CD14-positive monocyte (primary cell): ENCODE measurements at regions not wholly inside any gene's neighbourhood (a gene's known extent, or its start where the extent isn't known, plus 50 kb on each side); places are given as distances from the start of the nearest gene placed in this dataset.
"Not testable (repeated sequence)": the region's sequence is repeated elsewhere in the genome, so short reads cannot be mapped to it uniquely, and the experiment has no call there.

Experiments used
- DNase-seq, 3 donors: peaks; one replicate each; pipeline ENCODE4 v3.0.0-alpha.2; 2011 to 2022
- H2AFZ ChIP-seq: 2 replicates; pipeline ENCODE4 v1.6.0; 2012; ENCODE audit warnings: mild to moderate bottlenecking, low read depth, low read length, inconsistent platforms; ENCODE audit not compliant: insufficient read depth, poor library complexity, severe bottlenecking
- H3K27ac ChIP-seq, 2 donors: 1 replicate in 1 of 2; 2 replicates in 1 of 2; pipeline ENCODE4 v1.5.1; 2012 to 2013; ENCODE audit warnings: low read length in 2 of 2, control low read depth in 1 of 2, inconsistent platforms in 1 of 2, low read depth in 1 of 2, mild to moderate bottlenecking in 1 of 2
- H3K27me3 ChIP-seq, 2 donors: one replicate each; pipeline versions ENCODE4 v1.6.0 to v1.6.1; 2011 to 2013; ENCODE audit warnings: low read length in 2 of 2; ENCODE audit not compliant: control insufficient read depth in 2 of 2, insufficient read depth in 2 of 2
- H3K36me3 ChIP-seq, 2 donors: replicated peaks in 1 of 2; 1 replicate in 1 of 2; 2 replicates in 1 of 2; pipeline versions ENCODE4 v1.5.1 to v1.6.1; 2012 to 2013; ENCODE audit warnings: low read length in 2 of 2, control low read depth in 1 of 2, inconsistent platforms in 1 of 2, mild to moderate bottlenecking in 1 of 2; ENCODE audit not compliant: insufficient read depth in 2 of 2, control insufficient read depth in 1 of 2
- H3K4me1 ChIP-seq, 2 donors: 1 replicate in 1 of 2; 2 replicates in 1 of 2; pipeline versions ENCODE4 v1.5.1 to v1.6.1; 2012 to 2013; ENCODE audit warnings: low read length in 2 of 2, control low read depth in 1 of 2, inconsistent platforms in 1 of 2, mild to moderate bottlenecking in 1 of 2, moderate library complexity in 1 of 2; ENCODE audit not compliant: insufficient read depth in 2 of 2, control insufficient read depth in 1 of 2
- H3K4me2 ChIP-seq: replicated peaks from 2 replicates; pipeline ENCODE3; 2012; ENCODE audit warnings: low read length, moderate library complexity, mild to moderate bottlenecking; ENCODE audit not compliant: poor library complexity, severe bottlenecking; ENCODE audit errors: extremely low read depth
- H3K4me3 ChIP-seq, 3 experiments: fragments of 200-600 bp in 1 of 3; sonication (generic) in 1 of 3; replicated peaks in 1 of 3; 1 replicate in 2 of 3; 2 replicates in 1 of 3; pipeline ENCODE4 v1.5.1; 2011 to 2013; ENCODE audit warnings: low read length in 3 of 3, mild to moderate bottlenecking in 3 of 3, control low read depth in 2 of 3, low read depth in 2 of 3, inconsistent platforms in 1 of 3, moderate library complexity in 1 of 3
- H3K79me2 ChIP-seq: 2 replicates; pipeline ENCODE4 v1.6.0; 2012; ENCODE audit warnings: mild to moderate bottlenecking, control low read depth, inconsistent platforms, low read length, moderate library complexity; ENCODE audit not compliant: insufficient read depth
- H3K9ac ChIP-seq: 2 replicates; pipeline ENCODE4 v1.6.0; 2017; ENCODE audit warnings: low read length, mild to moderate bottlenecking; ENCODE audit not compliant: insufficient read depth, poor library complexity, severe bottlenecking
- H3K9me3 ChIP-seq, 2 donors: replicated peaks in 1 of 2; 1 replicate in 1 of 2; 2 replicates in 1 of 2; pipeline versions ENCODE4 v1.5.1 to v1.6.1; 2012 to 2013; ENCODE audit warnings: low read length in 2 of 2, control low read depth in 1 of 2; ENCODE audit not compliant: control insufficient read depth in 1 of 2, insufficient read depth in 1 of 2
- H4K20me1 ChIP-seq: 2 replicates; pipeline ENCODE4 v1.6.0; 2012; ENCODE audit warnings: mild to moderate bottlenecking, low read length, control low read depth, moderate library complexity; ENCODE audit not compliant: insufficient read depth
- H3K27ac Mint-ChIP-seq, 7 donors: one replicate each; pipeline ENCODE4 v1.8.0; 2020; ENCODE audit warnings: mild to moderate bottlenecking in 7 of 7, mixed read lengths in 7 of 7, moderate library complexity in 6 of 7, inconsistent platforms in 2 of 7
- H3K27me3 Mint-ChIP-seq, 3 donors: one replicate each; pipeline ENCODE4 v1.8.0; 2021 to 2022; ENCODE audit warnings: low read depth in 3 of 3, mild to moderate bottlenecking in 3 of 3, mixed read lengths in 3 of 3, moderate library complexity in 3 of 3, inconsistent platforms in 1 of 3
- H3K36me3 Mint-ChIP-seq, 2 donors: one replicate each; pipeline ENCODE4 v1.8.0; 2020; ENCODE audit warnings: mixed read lengths in 2 of 2, inconsistent platforms in 1 of 2, mild to moderate bottlenecking in 1 of 2
- H3K4me1 Mint-ChIP-seq: one replicate; pipeline ENCODE4 v1.8.0; 2020; ENCODE audit warnings: mild to moderate bottlenecking, mixed read lengths
- H3K4me3 Mint-ChIP-seq, 2 donors: one replicate each; pipeline ENCODE4 v1.8.0; 2020; ENCODE audit warnings: mild to moderate bottlenecking in 2 of 2, mixed read lengths in 2 of 2, moderate library complexity in 1 of 2
- H3K9me3 Mint-ChIP-seq, 7 donors: one replicate each; pipeline ENCODE4 v1.8.0; 2020 to 2022; ENCODE audit warnings: mixed read lengths in 7 of 7, mild to moderate bottlenecking in 6 of 7, moderate library complexity in 6 of 7, inconsistent platforms in 2 of 7
- CTCF ChIP-seq: fragments of 200-600 bp; IDR thresholded peaks from one replicate; pipeline ENCODE4 v1.8.0; 2022; ENCODE audit warnings: antibody characterized with exemption, mild to moderate bottlenecking
- WGBS: methylation state at CpG from one replicate; pipeline ENCODE4 v1.1.5; 2013; ENCODE audit warnings: missing lambda C conversion rate; ENCODE audit not compliant: insufficient coverage; 5-methylcytosine and 5-hydroxymethylcytosine counted together
- intact Hi-C, 2 donors: fragments of 100-400 bp; cut with micrococcal nuclease; formaldehyde crosslinking; loops; one replicate each; pipeline versions ENCODE4 v1.15.0 to v1.15.1; 2023

DNA sequence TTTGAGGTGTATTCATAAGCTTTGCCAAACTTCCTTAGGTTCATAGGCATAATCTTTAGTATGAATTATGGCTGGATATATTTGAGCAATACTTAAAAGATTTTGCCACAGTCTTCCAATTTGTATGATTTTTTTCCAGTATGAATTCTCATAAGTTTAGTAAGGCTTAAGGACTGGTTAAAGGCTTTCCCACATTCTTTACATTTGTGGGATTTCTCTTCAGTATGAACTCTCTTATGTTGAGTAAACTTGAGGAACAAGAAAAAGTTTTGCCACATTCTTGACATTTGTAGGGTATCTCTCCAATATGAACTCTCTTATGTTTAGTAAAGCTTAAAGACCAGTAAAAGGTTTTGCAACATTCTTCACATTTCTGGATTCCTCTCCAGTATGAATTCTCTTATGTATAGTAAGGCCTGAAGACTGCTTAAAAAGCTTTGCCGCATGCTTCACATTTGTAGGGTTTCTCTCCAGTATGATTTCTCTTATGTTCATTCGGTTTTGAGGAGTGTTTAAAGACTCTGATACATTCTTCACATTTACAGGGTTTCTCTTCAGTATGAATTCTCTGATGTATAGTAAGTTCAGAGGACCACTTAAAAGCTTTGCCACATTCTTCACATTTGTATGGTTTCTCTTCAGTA, 302.6 kb downstream of the ZNF33B start:
- H3K27me3 Mint-ChIP-seq, intact Hi-C loops, H4K20me1 ChIP-seq, H2AFZ ChIP-seq, H3K27ac Mint-ChIP-seq, H3K4me1 ChIP-seq, H3K27me3 ChIP-seq, H3K9ac ChIP-seq, H3K36me3 Mint-ChIP-seq, H3K4me2 ChIP-seq, H3K4me3 ChIP-seq, H3K79me2 ChIP-seq, H3K36me3 ChIP-seq, H3K4me3 Mint-ChIP-seq, H3K27ac ChIP-seq, H3K4me1 Mint-ChIP-seq, DNase-seq: not testable (repeated sequence)
- peaks cover 16 to 74% of the 10 kb centered on the region in 2 donors for H3K9me3 ChIP-seq
- WGBS = no CpG with 5 or more reads among the region's 2 CpGs
- peaks cover 12 to 60% (median 51%) of the 10 kb centered on the region in 7 donors for H3K9me3 Mint-ChIP-seq

DNA sequence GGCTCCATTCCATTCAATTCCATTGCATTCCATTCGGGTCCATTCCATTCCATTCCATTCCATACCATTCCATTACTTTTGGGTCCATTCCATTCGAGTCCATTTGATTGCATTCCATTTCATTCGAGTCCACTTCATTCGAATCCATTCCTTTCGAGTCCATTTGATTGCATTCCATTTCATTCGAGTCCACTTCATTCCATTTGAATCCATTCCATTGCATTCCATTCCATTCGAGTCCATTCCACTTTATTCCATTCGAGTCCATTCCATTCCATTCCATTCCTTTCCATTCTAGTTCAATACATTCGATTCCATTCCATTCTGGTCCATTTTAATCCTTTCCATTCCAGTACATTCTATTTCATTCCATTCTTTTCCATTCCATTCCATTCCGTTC, 334.0 kb downstream of the ZNF33B start:
- Histone ChIP-seq H3K79me2 (no peaks in the 10 kb centered on the region), H3K27me3 (no peaks in the 10 kb centered on the region), H3K9me3 (peaks cover 96 to 98% of the 10 kb centered on the region in 2 donors), H3K4me2 (no peak overlapping the region), H3K27ac (no peak overlapping the region), H3K9ac (no peak overlapping the region), H3K4me3 (peak overlapping the region in 1 of 3 experiments; percentile 2), H3K4me1 (no peaks in the 10 kb centered on the region), H4K20me1 (no peaks in the 10 kb centered on the region), H3K36me3 (no peaks in the 10 kb centered on the region), H2AFZ (no peak overlapping the region)
- peaks cover 62 to 96% (median 87%) of the 10 kb centered on the region in 7 donors for H3K9me3 Mint-ChIP-seq
- WGBS = 84% methylated on average over 10 of the region's 10 CpGs
- no peak overlapping the region for H3K27ac Mint-ChIP-seq
- DNase-seq = no peak
- H3K4me1 Mint-ChIP-seq = no peaks in the 10 kb centered on the region
- intact Hi-C loops = no loop called here
- peaks cover 0 to 3% (median 0%) of the 10 kb centered on the region in 3 donors for H3K27me3 Mint-ChIP-seq
- no peaks in the 10 kb centered on the region for H3K36me3 Mint-ChIP-seq
- no peak overlapping the region for H3K4me3 Mint-ChIP-seq
- no peak for TF ChIP-seq CTCF

GRCh38 chr10:42281896-42282295, 356.5 kb downstream of the ZNF33B start:
- H3K79me2 ChIP-seq, H3K27me3 Mint-ChIP-seq, H4K20me1 ChIP-seq, H3K4me1 ChIP-seq, H3K36me3 Mint-ChIP-seq, H3K4me2 ChIP-seq, H3K27me3 ChIP-seq, H3K27ac ChIP-seq, H3K27ac Mint-ChIP-seq, H3K9ac ChIP-seq, H3K9me3 ChIP-seq, H3K4me3 Mint-ChIP-seq, H3K4me3 ChIP-seq, H3K4me1 Mint-ChIP-seq, H3K36me3 ChIP-seq, intact Hi-C loops, H2AFZ ChIP-seq, DNase-seq: not testable (repeated sequence)
- H3K9me3 Mint-ChIP-seq = peaks cover 4 to 17% (median 13%) of the 10 kb centered on the region in 7 donors
- WGBS = 81% methylated on average over 11 of the region's 21 CpGs

DNA sequence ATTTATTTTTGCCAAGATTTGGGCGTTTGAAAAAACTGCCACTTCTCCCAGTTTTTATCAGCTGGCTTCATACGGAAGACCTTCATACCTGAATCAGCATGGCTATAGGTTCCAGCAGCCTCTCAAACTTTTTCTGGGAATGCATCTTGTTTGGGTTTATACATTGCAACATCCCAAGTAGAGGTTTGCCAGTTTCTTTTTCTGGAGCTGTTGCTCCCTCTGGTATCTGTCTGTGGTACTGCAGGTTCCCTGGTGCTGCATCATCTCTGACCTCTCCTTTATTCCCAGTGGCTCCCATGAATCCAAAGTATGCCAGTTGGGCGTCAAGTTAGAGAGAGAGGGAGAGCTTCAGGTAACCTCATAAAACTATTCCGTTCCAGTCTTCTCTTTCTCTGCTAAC, 368.6 kb downstream of the ZNF33B start:
- H3K27ac Mint-ChIP-seq, H4K20me1 ChIP-seq, H3K36me3 ChIP-seq, H3K79me2 ChIP-seq, H3K4me3 Mint-ChIP-seq, DNase-seq, H3K27ac ChIP-seq, intact Hi-C loops, H3K4me1 ChIP-seq, H3K27me3 ChIP-seq, H3K4me2 ChIP-seq, H2AFZ ChIP-seq, H3K4me1 Mint-ChIP-seq, H3K4me3 ChIP-seq, H3K9me3 ChIP-seq, H3K27me3 Mint-ChIP-seq, H3K36me3 Mint-ChIP-seq, H3K9ac ChIP-seq: not testable (repeated sequence)
- no CpG with 5 or more reads among the region's 4 CpGs for WGBS
- peaks cover 0 to 15% (median 9%) of the 10 kb centered on the region in 7 donors for H3K9me3 Mint-ChIP-seq
